Esophagus squamous epithelium (tissue), 4 donors: ENCODE measurements at regions not wholly inside any gene's neighbourhood (a gene's known extent, or its start where the extent isn't known, plus 50 kb on each side); places are given as distances from the start of the nearest gene placed in this dataset.

Experiments
- CTCF ChIP-seq, 6 experiments: fragments of 450-650 bp in 4 of 6; fragments of 200-600 bp in 2 of 6; sonication (generic) in 2 of 6; IDR thresholded peaks; one replicate each; pipeline ENCODE4 v1.5.1; 2016 to 2019; ENCODE audit warnings: antibody characterized with exemption in 6 of 6, mild to moderate bottlenecking in 4 of 6, moderate library complexity in 4 of 6
- POLR2A ChIP-seq, 4 donors: fragments of 450-650 bp; IDR thresholded peaks; one replicate each; pipeline ENCODE4 v1.6.1; 2017; ENCODE audit warnings: antibody characterized with exemption in 4 of 4, mild to moderate bottlenecking in 4 of 4, moderate library complexity in 3 of 4

- TF ChIP-seq POLR2A (IDR thresholded peaks at IDR 0.05) (no peak), CTCF (IDR thresholded peaks at IDR 0.05) (no peak)
These were observed 52.7 kb upstream of the PELI1 start for GRCh38 chr2:64196963-64197362.
